HCT116 (cell line): ENCODE measurements at regions not wholly inside any gene's neighbourhood (a gene's known extent, or its start where the extent isn't known, plus 50 kb on each side); places are given as distances from the start of the nearest gene placed in this dataset.

ENCODE experiments used
- ATAC-seq: fragments of 200-7000 bp; cut with Tn5 transposase; 2 replicates; pipeline ENCODE4 v1.9.1; 2020; ENCODE audit warnings: mild to moderate bottlenecking, moderate library complexity
- BruUV-seq: library from RNA; stranded (reverse); fragments of 400-500 nt; replicated peaks from 2 replicates; lab custom pipeline; 2021; lab: Mats Ljungman, UMichigan
- CTCF ChIA-PET: fragments of 300-600 bp; sonication (Branson Sonifier 250); formaldehyde crosslinking; loops from one replicate; lab custom pipeline; 2021; ENCODE audit warnings: antibody characterized with exemption; lab: Charles Lee
- POLR2A ChIA-PET: fragments of 300-600, 350-600 bp; sonication (Branson Sonifier 250); formaldehyde crosslinking; loops from one replicate; lab custom pipeline; 2021; ENCODE audit warnings: antibody characterized with exemption; lab: Charles Lee
- RAD21 ChIA-PET, 2 experiments: fragments of 300-600 bp; sonication (Branson Sonifier 250); formaldehyde crosslinking; loops; one replicate each; lab custom pipeline; 2023; ENCODE audit warnings: low total read pairs in 2 of 2; ENCODE audit not compliant: uncharacterized antibody in 2 of 2, unreplicated experiment in 2 of 2, low non-redundant PET in 1 of 2; lab: Charles Lee
- DNase-seq: peaks from one replicate; pipeline ENCODE4 v3.0.0-alpha.2; 2010; ENCODE audit warnings: low read depth, low spot score
- H2AFZ ChIP-seq: fragments of 200-600 bp; shearing (Covaris generic), sonication (generic); 2 replicates; pipeline ENCODE4 v1.6.1; 2017; ENCODE audit warnings: low read depth, mixed run types, mixed read lengths, antibody characterized with exemption, low read length; ENCODE audit not compliant: poor library complexity, severe bottlenecking
- H3K27ac ChIP-seq: 2 replicates; pipeline ENCODE4 v1.5.1; 2012; ENCODE audit warnings: low read depth, low read length
- H3K27me3 ChIP-seq: fragments of 200-600 bp; sonication (generic); 2 replicates; pipeline ENCODE4 v1.6.1; 2016; ENCODE audit warnings: mixed run types, low read length, mixed read lengths; ENCODE audit not compliant: insufficient read depth
- H3K36me3 ChIP-seq, 2 experiments: fragments of 200-500 bp in 1 of 2; fragments of 200-600 bp in 1 of 2; sonication (Bioruptor generic) in 1 of 2; sonication (generic) in 1 of 2; 2 replicates each; pipeline versions ENCODE4 v1.5.1 to v1.6.1; 2014 to 2016; ENCODE audit warnings: low read length in 2 of 2, inconsistent platforms in 1 of 2, mixed read lengths in 1 of 2, mixed run types in 1 of 2; ENCODE audit not compliant: insufficient read depth in 2 of 2, control insufficient read depth in 1 of 2
- H3K4me1 ChIP-seq, 2 experiments: fragments of 200-600 bp in 1 of 2; sonication (generic) in 1 of 2; 2 replicates each; pipeline versions ENCODE4 v1.5.1 to v1.6.1; 2012 to 2017; ENCODE audit warnings: low read length in 2 of 2, inconsistent platforms in 1 of 2, mild to moderate bottlenecking in 1 of 2, mixed read lengths in 1 of 2, mixed run types in 1 of 2, moderate library complexity in 1 of 2; ENCODE audit not compliant: insufficient read depth in 2 of 2, control insufficient read depth in 1 of 2
- H3K4me2 ChIP-seq: fragments of 200-600 bp; sonication (generic); 2 replicates; pipeline ENCODE4 v1.6.1; 2017; ENCODE audit warnings: mixed run types, low read length, mixed read lengths
- H3K4me3 ChIP-seq, 2 experiments: fragments of 200-600 bp in 1 of 2; sonication (generic) in 1 of 2; replicated peaks in 1 of 2; 2 replicates each; pipeline ENCODE4 v1.5.1; 2011 to 2016; ENCODE audit warnings: low read length in 2 of 2, control low read depth in 1 of 2, low read depth in 1 of 2, mild to moderate bottlenecking in 1 of 2, mixed read lengths in 1 of 2, mixed run types in 1 of 2
- H3K79me2 ChIP-seq: fragments of 200-600 bp; sonication (generic); 2 replicates; pipeline ENCODE4 v1.6.1; 2017; ENCODE audit warnings: mild to moderate bottlenecking, mixed run types, low read length, moderate library complexity, mixed read lengths; ENCODE audit not compliant: insufficient read depth
- H3K9ac ChIP-seq: fragments of 200-600 bp; sonication (generic); 2 replicates; pipeline ENCODE4 v1.6.1; 2016; ENCODE audit warnings: low read length, mixed read lengths
- H3K9me2 ChIP-seq: fragments of 200-600 bp; sonication (generic), shearing (Covaris generic); 2 replicates; pipeline ENCODE4 v1.6.1; 2017; ENCODE audit warnings: mixed run types, mild to moderate bottlenecking, moderate library complexity; ENCODE audit not compliant: insufficient read depth
- H3K9me3 ChIP-seq, 2 experiments: fragments of 200-500 bp in 1 of 2; fragments of 200-600 bp in 1 of 2; sonication (Bioruptor generic) in 1 of 2; sonication (generic) in 1 of 2; 2 replicates each; pipeline ENCODE4 v1.6.1; 2014 to 2017; ENCODE audit warnings: low read length in 2 of 2, mixed read lengths in 2 of 2, inconsistent platforms in 1 of 2, low read depth in 1 of 2, mild to moderate bottlenecking in 1 of 2, mixed run types in 1 of 2, moderate library complexity in 1 of 2; ENCODE audit not compliant: control insufficient read depth in 1 of 2, insufficient read depth in 1 of 2
- H4K20me1 ChIP-seq: fragments of 200-600 bp; sonication (generic), shearing (Covaris generic); 2 replicates; pipeline ENCODE4 v1.6.1; 2017; ENCODE audit warnings: mixed run types, mild to moderate bottlenecking, moderate library complexity; ENCODE audit not compliant: insufficient read depth
- EGR1 ChIP-seq: IDR thresholded peaks from 2 replicates; pipeline ENCODE4 v1.6.1; 2012; ENCODE audit warnings: low read depth
- ELF1 ChIP-seq: IDR thresholded peaks from 2 replicates; pipeline ENCODE4 v1.6.1; 2012; ENCODE audit warnings: low read depth, borderline replicate concordance
- EZH2phosphoT487 ChIP-seq: fragments of 200-600 bp; IDR thresholded peaks from 2 replicates; pipeline ENCODE4 v1.6.1; 2018; ENCODE audit warnings: antibody characterized with exemption, borderline replicate concordance
- POLR2A ChIP-seq: IDR thresholded peaks from 2 replicates; pipeline ENCODE4 v1.7.0; 2011; ENCODE audit warnings: borderline replicate concordance; ENCODE audit not compliant: insufficient read depth, insufficient read length; ENCODE audit errors: extremely low read depth
- POLR2AphosphoS5 ChIP-seq: IDR thresholded peaks from 2 replicates; pipeline ENCODE4 v1.6.1; 2011; ENCODE audit warnings: mild to moderate bottlenecking, low read depth, low read length, moderate library complexity
- RAD21 ChIP-seq: IDR thresholded peaks from 2 replicates; pipeline ENCODE4 v1.6.1; 2012; ENCODE audit warnings: low read depth, mild to moderate bottlenecking
- SIN3A ChIP-seq: IDR thresholded peaks from 2 replicates; pipeline ENCODE4 v1.6.1; 2012; ENCODE audit warnings: low read depth
- TCF7L2 ChIP-seq: IDR thresholded peaks from 2 replicates; pipeline ENCODE4 v1.7.0; 2011; ENCODE audit warnings: borderline replicate concordance, inconsistent platforms; ENCODE audit not compliant: insufficient read depth, insufficient read length; ENCODE audit errors: extremely low read depth
- YY1 ChIP-seq: IDR thresholded peaks from 2 replicates; pipeline ENCODE4 v1.6.1; 2011; ENCODE audit warnings: low read length, low read depth, moderate library complexity, mild to moderate bottlenecking; ENCODE audit not compliant: insufficient replicate concordance; ENCODE audit errors: extremely low read depth
- ZFX ChIP-seq: fragments of 450-650 bp; IDR thresholded peaks from 2 replicates; pipeline ENCODE4 v1.6.1; 2017
- intact Hi-C: fragments of 100-400 bp; cut with micrococcal nuclease; formaldehyde crosslinking; loops from 2 replicates; pipeline ENCODE4 v1.10.0; 2022
- TF ChIP-seq, protein P1 (sequence below), 3 experiments: fragments of 200-600 bp in 1 of 3; sonication (generic) in 1 of 3; IDR thresholded peaks in 2 of 3; conservative IDR thresholded peaks in 1 of 3; 2 replicates each; pipeline ENCODE4 v1.5.1; 2012 to 2017; ENCODE audit warnings: low read depth in 2 of 3, low read length in 2 of 3, antibody characterized with exemption in 1 of 3, borderline replicate concordance in 1 of 3, control low read depth in 1 of 3, mild to moderate bottlenecking in 1 of 3, mixed read lengths in 1 of 3, mixed run types in 1 of 3, moderate library complexity in 1 of 3; ENCODE audit not compliant: insufficient read depth in 1 of 3
- TF ChIP-seq, protein P2 (sequence below): IDR thresholded peaks from 2 replicates; pipeline ENCODE4 v1.6.1; 2012; ENCODE audit warnings: low read depth
- TF ChIP-seq, protein P3 (sequence below): IDR thresholded peaks from 2 replicates; pipeline ENCODE4 v1.6.1; 2012

DNA sequence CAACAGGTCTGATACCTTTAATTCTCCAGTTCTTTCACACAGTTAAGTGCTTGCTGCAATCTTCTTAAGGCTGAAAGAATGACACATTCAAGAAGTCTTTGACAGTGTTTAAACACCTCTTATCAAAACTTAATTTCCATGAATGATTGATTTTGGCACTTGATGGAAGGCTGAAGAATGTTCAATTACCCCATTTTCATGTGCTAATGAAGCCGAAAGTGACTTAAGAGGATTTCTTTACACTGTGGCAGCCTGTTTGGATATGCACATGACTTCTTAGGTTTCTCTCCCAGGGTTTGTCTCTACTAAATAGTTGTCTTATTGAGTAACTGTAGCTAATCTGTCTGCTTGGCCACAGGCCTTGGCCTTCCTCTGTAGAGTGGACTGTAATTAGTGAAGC lies 81.1 kb upstream of the PRDM1 start:
- no peaks in the 10 kb centered on the region for H3K36me3 ChIP-seq
- no peak overlapping the region for H3K27ac ChIP-seq
- intact Hi-C loops: no loop called here
- H3K27me3 ChIP-seq: no peaks in the 10 kb centered on the region
- no peak overlapping the region for H2AFZ ChIP-seq
- no peaks in the 10 kb centered on the region for H3K4me1 ChIP-seq
- no peak overlapping the region for H3K4me3 ChIP-seq
- no peaks in the 10 kb centered on the region for H4K20me1 ChIP-seq
- RAD21 ChIA-PET: no interaction called here
- TF ChIP-seq, protein P1, sequence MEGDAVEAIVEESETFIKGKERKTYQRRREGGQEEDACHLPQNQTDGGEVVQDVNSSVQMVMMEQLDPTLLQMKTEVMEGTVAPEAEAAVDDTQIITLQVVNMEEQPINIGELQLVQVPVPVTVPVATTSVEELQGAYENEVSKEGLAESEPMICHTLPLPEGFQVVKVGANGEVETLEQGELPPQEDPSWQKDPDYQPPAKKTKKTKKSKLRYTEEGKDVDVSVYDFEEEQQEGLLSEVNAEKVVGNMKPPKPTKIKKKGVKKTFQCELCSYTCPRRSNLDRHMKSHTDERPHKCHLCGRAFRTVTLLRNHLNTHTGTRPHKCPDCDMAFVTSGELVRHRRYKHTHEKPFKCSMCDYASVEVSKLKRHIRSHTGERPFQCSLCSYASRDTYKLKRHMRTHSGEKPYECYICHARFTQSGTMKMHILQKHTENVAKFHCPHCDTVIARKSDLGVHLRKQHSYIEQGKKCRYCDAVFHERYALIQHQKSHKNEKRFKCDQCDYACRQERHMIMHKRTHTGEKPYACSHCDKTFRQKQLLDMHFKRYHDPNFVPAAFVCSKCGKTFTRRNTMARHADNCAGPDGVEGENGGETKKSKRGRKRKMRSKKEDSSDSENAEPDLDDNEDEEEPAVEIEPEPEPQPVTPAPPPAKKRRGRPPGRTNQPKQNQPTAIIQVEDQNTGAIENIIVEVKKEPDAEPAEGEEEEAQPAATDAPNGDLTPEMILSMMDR (IDR thresholded peaks at IDR 0.05 in 2 of 3, conservative IDR thresholded peaks at IDR 0.05 in 1 of 3; ENCODE audit: borderline replicate concordance in 1 of 3, insufficient read depth in 1 of 3, low read depth in 2 of 3, low read length in 2 of 3): no peak
- TF ChIP-seq, all 23 proteins: peak for 0
- H3K4me2 ChIP-seq: no peak overlapping the region
- H3K9me2 ChIP-seq: no peaks in the 10 kb centered on the region
- H3K9ac ChIP-seq: no peak overlapping the region
- no TSS peak for BruUV-seq
- CTCF ChIA-PET: no interaction called here
- no peaks in the 10 kb centered on the region for H3K9me3 ChIP-seq
- ATAC-seq (no peak), DNase-seq (no peak)
- POLR2A ChIA-PET: no interaction called here
- H3K79me2 ChIP-seq: no peaks in the 10 kb centered on the region

DNA sequence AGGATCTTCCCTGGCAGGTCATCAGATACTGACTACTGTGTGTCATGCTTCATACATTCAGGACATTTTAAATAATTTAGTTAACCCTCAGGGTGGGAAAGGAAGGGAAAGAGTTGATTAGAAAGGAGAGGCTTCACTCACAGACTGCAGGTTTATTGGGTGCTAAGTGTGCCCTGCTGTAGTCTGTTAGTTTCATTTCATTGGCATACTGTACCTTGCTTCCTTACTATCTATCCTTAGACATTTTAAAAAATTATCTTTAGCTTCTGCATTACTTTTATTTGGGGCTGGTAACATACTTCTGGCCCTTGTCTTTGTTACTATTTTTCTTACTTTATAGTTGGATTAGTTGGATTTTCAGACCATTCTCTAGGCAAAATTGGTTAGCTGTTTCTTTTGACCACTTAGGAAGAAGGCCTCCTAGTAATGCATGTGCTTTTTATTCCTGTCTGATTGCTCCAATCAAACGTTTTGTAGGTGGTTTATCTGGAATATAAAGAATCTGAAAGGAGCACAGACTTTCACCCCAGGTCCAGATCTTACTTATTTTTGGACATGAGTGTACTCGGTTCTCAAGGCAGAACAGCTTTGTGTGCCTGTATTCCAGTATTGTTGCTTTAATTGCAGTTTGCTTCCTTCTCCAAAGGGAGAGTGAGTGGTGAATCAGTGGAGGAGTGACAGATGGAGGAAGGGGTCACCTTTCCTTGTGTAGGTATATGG lies 82.7 kb upstream of the PRDM1 start:
- no peaks in the 10 kb centered on the region for H3K9me3 ChIP-seq
- no peaks in the 10 kb centered on the region for H3K4me1 ChIP-seq
- no peak overlapping the region for H3K27ac ChIP-seq
- H3K9me2 ChIP-seq: no peaks in the 10 kb centered on the region
- no peak overlapping the region for H2AFZ ChIP-seq
- no peaks in the 10 kb centered on the region for H3K27me3 ChIP-seq
- no peak for ATAC-seq
- no peak overlapping the region for H3K4me2 ChIP-seq
- intact Hi-C loops: no loop called here
- BruUV-seq: no TSS peak
- POLR2A ChIA-PET: no interaction called here
- no peak for DNase-seq
- no peak overlapping the region for H3K4me3 ChIP-seq
- no peaks in the 10 kb centered on the region for H3K36me3 ChIP-seq
- CTCF ChIA-PET: no interaction called here
- H3K9ac ChIP-seq: no peak overlapping the region
- RAD21 ChIA-PET: no interaction called here
- no peaks in the 10 kb centered on the region for H4K20me1 ChIP-seq
- no peaks in the 10 kb centered on the region for H3K79me2 ChIP-seq
- no peak for TF ChIP-seq EGR1
- TF ChIP-seq POLR2AphosphoS5: no peak
- TF ChIP-seq SIN3A: no peak
- no peak for TF ChIP-seq YY1
- no peak for TF ChIP-seq TCF7L2
- no peak for TF ChIP-seq RAD21
- no peak for TF ChIP-seq POLR2A
- no peak for TF ChIP-seq ZFX
- TF ChIP-seq, protein P2, sequence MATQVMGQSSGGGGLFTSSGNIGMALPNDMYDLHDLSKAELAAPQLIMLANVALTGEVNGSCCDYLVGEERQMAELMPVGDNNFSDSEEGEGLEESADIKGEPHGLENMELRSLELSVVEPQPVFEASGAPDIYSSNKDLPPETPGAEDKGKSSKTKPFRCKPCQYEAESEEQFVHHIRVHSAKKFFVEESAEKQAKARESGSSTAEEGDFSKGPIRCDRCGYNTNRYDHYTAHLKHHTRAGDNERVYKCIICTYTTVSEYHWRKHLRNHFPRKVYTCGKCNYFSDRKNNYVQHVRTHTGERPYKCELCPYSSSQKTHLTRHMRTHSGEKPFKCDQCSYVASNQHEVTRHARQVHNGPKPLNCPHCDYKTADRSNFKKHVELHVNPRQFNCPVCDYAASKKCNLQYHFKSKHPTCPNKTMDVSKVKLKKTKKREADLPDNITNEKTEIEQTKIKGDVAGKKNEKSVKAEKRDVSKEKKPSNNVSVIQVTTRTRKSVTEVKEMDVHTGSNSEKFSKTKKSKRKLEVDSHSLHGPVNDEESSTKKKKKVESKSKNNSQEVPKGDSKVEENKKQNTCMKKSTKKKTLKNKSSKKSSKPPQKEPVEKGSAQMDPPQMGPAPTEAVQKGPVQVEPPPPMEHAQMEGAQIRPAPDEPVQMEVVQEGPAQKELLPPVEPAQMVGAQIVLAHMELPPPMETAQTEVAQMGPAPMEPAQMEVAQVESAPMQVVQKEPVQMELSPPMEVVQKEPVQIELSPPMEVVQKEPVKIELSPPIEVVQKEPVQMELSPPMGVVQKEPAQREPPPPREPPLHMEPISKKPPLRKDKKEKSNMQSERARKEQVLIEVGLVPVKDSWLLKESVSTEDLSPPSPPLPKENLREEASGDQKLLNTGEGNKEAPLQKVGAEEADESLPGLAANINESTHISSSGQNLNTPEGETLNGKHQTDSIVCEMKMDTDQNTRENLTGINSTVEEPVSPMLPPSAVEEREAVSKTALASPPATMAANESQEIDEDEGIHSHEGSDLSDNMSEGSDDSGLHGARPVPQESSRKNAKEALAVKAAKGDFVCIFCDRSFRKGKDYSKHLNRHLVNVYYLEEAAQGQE: no peak
- TF ChIP-seq ELF1: no peak
- no peak for TF ChIP-seq EZH2phosphoT487
- TF ChIP-seq, protein P3, sequence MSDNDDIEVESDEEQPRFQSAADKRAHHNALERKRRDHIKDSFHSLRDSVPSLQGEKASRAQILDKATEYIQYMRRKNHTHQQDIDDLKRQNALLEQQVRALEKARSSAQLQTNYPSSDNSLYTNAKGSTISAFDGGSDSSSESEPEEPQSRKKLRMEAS: no peak
